Left ventricle myocardium inferior (tissue), 1 donor: ENCODE measurements at regions not wholly inside any gene's neighbourhood (a gene's known extent, or its start where the extent isn't known, plus 50 kb on each side); places are given as distances from the start of the nearest gene placed in this dataset.

Experiments
- DNase-seq: peaks from one replicate; pipeline ENCODE4 v3.0.0-alpha.2; 2020
- H3K27ac ChIP-seq: fragments of 200-600 bp; replicated peaks from 2 replicates; pipeline ENCODE4 v1.8.0; 2021
- H3K27me3 ChIP-seq: fragments of 200-600 bp; 2 replicates; pipeline ENCODE4 v1.8.0; 2021; ENCODE audit warnings: low read depth
- H3K36me3 ChIP-seq: fragments of 200-600 bp; 2 replicates; pipeline ENCODE4 v1.8.0; 2021
- H3K4me1 ChIP-seq: fragments of 200-600 bp; 2 replicates; pipeline ENCODE4 v1.8.0; 2021
- H3K4me3 ChIP-seq: fragments of 200-600 bp; 2 replicates; pipeline ENCODE4 v1.8.0; 2021; ENCODE audit warnings: mild to moderate bottlenecking, moderate library complexity
- H3K9me3 ChIP-seq: fragments of 200-600 bp; replicated peaks from 2 replicates; pipeline ENCODE4 v1.8.0; 2021
- intact Hi-C: fragments of 100-400 bp; cut with micrococcal nuclease; formaldehyde crosslinking; loops from one replicate; pipeline ENCODE4 v1.11.0; 2022
- TF ChIP-seq, protein P1 (sequence below): fragments of 200-600 bp; IDR thresholded peaks from 2 replicates; pipeline ENCODE4 v1.8.0; 2021; ENCODE audit warnings: antibody characterized with exemption, mild to moderate bottlenecking, borderline replicate concordance
- donor health status: DM: no; HTN: yes; CAD: no; lungs with severe emphysema.

DNA sequence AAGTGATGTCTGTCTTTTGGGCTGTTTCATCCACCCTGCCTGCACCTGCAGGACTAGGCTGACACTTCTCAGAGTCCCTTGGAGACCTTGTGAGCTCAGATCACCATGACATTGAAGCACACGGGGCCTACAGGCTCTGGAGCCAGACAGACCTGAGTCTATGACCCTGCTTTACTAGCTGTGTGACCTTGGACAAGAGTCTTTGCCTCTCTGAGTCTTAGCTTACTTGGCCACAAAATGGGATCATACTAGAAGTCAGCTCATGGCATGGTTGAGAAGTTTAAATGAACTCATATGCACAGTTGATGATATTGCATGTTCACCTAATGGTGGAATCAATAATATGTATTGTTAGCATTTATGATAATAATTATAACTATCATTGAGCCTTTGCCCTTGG is 102.9 kb upstream of the SMAD3 start:
- intact Hi-C loops, result no loop called here
- H3K27ac ChIP-seq, result no peak overlapping the region
- no peaks in the 10 kb centered on the region for H3K36me3 ChIP-seq
- no peaks in the 10 kb centered on the region for H3K27me3 ChIP-seq
- H3K9me3 ChIP-seq, result no peaks in the 10 kb centered on the region
- H3K4me3 ChIP-seq, result no peak overlapping the region
- H3K4me1 ChIP-seq, result no peaks in the 10 kb centered on the region
- no peak for DNase-seq
- TF ChIP-seq, protein P1, sequence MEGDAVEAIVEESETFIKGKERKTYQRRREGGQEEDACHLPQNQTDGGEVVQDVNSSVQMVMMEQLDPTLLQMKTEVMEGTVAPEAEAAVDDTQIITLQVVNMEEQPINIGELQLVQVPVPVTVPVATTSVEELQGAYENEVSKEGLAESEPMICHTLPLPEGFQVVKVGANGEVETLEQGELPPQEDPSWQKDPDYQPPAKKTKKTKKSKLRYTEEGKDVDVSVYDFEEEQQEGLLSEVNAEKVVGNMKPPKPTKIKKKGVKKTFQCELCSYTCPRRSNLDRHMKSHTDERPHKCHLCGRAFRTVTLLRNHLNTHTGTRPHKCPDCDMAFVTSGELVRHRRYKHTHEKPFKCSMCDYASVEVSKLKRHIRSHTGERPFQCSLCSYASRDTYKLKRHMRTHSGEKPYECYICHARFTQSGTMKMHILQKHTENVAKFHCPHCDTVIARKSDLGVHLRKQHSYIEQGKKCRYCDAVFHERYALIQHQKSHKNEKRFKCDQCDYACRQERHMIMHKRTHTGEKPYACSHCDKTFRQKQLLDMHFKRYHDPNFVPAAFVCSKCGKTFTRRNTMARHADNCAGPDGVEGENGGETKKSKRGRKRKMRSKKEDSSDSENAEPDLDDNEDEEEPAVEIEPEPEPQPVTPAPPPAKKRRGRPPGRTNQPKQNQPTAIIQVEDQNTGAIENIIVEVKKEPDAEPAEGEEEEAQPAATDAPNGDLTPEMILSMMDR, result no peak

DNA sequence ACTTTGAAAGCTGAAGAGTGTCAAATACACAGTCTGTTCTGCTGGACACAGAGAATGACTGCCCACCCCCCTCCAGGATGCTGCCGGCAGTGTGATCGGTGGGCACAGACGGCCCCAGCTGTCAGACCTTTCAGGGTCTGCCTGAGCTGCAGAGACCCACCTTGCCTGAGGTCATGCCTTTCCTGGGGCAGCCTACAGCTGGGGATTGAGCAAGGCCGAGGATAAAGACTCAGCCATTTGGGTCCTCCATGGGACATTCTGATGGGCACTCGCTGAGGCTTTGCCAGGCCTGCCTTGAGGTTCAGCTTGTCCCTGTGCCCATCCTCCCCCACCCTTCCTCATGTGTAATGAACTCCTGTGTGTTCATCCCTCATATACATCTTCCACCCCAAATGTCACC is 102.3 kb upstream of the SMAD3 start:
- DNase-seq, result no peak
- H3K9me3 ChIP-seq, result no peaks in the 10 kb centered on the region
- TF ChIP-seq, protein P1, result no peak
- intact Hi-C loops, result no loop called here
- no peak overlapping the region for H3K4me3 ChIP-seq
- H3K4me1 ChIP-seq, result no peaks in the 10 kb centered on the region
- H3K36me3 ChIP-seq, result no peaks in the 10 kb centered on the region
- H3K27me3 ChIP-seq, result no peaks in the 10 kb centered on the region
- no peak overlapping the region for H3K27ac ChIP-seq

DNA sequence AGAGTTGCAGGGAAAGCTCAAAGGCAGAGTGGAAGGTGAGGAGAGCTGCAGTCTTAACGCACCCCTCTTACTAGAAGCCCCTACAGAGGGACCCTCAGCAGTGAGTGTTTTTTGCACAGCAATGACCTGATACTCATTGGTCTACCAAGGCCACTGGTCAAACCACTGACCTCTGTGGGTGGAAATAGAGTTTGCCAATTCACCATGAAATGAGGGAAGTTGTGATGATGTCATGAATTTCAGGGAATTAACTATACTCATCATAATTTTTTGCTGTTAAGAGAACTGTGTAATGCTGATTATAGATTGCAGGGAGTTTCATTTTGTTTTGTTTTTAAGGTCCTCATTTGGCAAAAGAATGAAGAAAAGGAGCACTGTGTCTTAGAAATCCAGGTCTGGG is 101.7 kb upstream of the SMAD3 start:
- no peaks in the 10 kb centered on the region for H3K4me1 ChIP-seq
- no peaks in the 10 kb centered on the region for H3K27me3 ChIP-seq
- H3K36me3 ChIP-seq, result no peaks in the 10 kb centered on the region
- no peak overlapping the region for H3K4me3 ChIP-seq
- no peak overlapping the region for H3K27ac ChIP-seq
- no peaks in the 10 kb centered on the region for H3K9me3 ChIP-seq
- intact Hi-C loops, result no loop called here
- DNase-seq, result no peak
- TF ChIP-seq, protein P1, result no peak

DNA sequence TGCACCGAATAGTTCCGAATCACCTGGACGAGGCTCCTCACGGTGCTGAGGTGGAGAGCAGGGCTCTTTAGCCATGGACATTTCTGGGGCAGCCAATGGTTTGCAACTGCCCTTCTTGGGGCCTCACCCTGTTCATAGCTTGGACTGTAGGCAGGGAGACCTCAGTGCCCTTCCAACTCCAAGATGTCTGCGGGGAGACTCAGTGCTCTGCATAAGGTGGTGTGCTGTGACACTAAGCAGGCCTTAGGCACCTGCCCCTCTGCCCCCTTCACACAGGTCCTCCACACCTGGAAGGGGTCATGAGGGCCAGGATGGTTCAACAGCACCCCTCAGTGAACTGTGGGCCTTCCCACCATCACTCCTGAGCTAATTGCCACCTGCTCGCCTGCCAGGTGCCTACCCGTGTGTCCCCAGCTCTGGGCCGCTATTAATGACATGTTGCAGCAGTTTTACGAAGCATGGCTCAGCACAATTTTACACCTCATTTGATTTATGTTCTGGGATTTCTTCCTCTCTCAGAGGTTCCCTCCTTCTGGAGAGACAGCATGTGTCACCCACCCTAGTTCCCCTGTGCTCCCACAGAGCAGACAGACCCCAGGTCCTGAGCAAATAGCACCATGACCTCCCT is 101.2 kb upstream of the SMAD3 start:
- no peak overlapping the region for H3K4me3 ChIP-seq
- H3K27me3 ChIP-seq, result no peaks in the 10 kb centered on the region
- H3K4me1 ChIP-seq, result no peaks in the 10 kb centered on the region
- no peaks in the 10 kb centered on the region for H3K9me3 ChIP-seq
- H3K27ac ChIP-seq, result no peak overlapping the region
- no peak for DNase-seq
- intact Hi-C loops, result no loop called here
- TF ChIP-seq, protein P1, result no peak
- no peaks in the 10 kb centered on the region for H3K36me3 ChIP-seq

DNA sequence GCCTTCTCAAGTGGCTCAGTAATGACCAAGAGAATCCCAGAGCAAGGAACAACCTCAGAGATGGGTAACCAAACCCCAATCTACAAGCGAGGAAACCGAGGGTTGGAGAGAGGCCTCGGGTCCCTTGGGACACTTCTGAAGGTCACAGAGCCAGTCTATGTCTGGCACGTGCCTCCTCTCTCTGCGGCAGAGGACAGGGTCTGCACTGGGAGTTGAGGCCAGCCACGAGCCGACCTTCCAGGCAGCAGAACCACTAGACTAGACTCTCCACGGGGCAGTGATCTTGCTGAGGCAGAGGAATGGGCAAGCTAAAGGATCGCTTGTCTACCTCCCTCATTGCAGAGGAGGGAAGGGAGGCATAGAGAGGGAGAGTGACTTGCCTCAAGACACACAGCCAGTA is 100.6 kb upstream of the SMAD3 start:
- intact Hi-C loops, result no loop called here
- Histone ChIP-seq H3K27me3 (no peaks in the 10 kb centered on the region), H3K4me1 (no peaks in the 10 kb centered on the region), H3K9me3 (no peaks in the 10 kb centered on the region), H3K4me3 (no peak overlapping the region), H3K27ac (no peak overlapping the region), H3K36me3 (no peaks in the 10 kb centered on the region)
- DNase-seq, result no peak
- TF ChIP-seq, protein P1, result no peak
